HG02571 (cell line): ENCODE measurements at regions not wholly inside any gene's neighbourhood (a gene's known extent, or its start where the extent isn't known, plus 50 kb on each side); places are given as distances from the start of the nearest gene placed in this dataset.

ENCODE experiments used
- ATAC-seq: cut with Tn5 transposase; IDR thresholded peaks from one replicate; pipeline ENCODE4 v1.9.1; 2021; ENCODE audit warnings: mild to moderate bottlenecking, moderate library complexity; ENCODE audit not compliant: unreplicated experiment

DNA sequence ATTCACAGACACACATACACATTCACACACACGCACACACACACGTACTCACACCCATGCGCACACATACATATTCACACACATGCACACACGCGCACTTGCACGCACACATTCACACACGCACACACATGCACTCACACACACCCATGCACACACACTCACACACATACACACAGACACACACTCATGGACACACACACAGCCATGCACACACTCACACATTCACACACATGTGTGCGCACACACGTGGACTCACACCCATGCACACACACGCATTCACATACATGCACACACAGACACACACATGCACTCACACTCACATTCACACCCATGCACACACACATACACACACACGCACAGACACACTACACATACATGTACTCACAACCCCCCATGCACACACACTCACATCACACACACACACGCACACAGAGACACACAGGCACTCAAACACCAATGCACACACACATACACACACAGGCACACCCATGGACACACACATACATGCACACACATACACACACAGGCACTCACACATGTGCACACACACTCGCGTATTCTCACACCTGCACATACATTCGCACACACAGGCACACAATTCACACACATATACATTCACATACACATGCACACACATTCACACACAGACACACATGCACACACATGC, 589.1 kb downstream of the PTPRU start:
- ATAC-seq, result no peak

DNA sequence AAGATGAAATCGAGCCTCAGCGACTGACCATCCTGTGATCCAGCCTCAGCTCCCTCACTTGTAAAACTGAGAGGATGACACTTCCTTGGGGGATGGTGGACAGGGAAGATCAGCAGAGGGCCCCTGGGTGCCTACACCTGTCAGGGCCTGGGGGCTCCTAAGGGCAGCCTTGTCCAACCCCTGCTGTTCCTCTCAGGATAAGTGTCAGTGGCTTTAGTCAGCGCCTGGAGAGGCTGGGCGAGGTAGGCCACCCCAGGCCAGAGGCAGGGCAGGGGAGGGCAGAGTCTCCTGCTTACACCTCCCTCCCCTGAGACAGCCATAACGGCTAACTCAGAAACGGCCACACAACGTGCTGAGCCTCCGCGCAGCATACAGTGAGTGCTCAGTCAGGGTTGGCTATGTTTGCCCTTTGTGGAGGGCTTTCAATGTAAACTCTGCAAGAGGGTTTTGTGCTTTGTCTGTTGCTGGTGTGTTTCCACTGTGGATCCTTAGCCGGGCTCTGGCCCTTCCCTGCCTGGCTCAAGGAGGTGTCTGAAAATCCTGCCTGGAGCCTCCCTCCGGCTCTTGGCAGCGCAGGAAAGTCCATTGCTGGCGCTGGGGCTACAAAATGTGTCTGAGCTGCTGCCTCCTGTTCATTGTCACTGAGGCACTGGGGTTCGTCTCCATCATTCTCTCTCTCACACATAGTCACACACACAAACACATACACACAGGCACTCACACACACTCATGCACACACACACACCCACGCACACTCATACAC, 588.4 kb downstream of the PTPRU start:
- ATAC-seq, result no peak

DNA sequence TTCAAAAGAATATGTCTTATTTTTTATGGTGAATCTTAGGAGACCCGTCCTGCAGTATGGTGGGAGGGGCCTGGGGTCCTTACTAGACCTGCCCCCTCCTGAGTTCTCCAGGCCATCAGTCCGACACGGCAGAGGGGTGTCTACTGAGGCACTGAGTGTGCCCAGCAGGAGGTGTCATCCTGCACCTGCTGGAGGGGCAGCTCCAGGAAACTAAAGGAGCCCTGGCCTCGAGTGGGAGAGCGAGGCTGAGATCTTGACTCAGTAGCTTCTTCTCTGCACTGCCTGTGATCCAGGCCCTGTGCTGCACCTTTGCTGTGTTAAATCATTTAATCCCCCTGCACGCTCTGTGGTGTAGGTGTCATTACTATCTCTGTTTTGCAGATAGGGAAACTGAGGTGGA, 587.7 kb downstream of the PTPRU start:
- ATAC-seq, result no peak

DNA sequence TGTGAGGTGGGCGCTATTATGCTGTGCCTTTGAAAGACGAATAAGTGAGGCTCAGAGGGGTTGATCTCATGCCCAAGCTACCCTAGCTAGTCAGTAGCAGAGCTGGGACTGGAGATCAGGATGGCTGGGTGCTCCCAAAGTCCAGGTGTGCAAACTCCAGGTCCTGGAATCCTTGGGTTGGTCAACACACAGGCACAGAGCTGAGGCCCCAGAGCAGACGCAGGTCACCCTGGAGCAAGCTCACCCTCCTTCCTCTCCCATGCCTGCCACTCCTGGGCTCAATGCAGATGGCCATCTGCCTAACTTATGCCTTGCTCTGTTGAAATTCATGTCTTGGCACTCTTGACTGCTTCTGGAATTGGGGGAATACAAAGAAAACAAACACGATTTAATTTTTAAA, 587.2 kb downstream of the PTPRU start:
- no peak for ATAC-seq

DNA sequence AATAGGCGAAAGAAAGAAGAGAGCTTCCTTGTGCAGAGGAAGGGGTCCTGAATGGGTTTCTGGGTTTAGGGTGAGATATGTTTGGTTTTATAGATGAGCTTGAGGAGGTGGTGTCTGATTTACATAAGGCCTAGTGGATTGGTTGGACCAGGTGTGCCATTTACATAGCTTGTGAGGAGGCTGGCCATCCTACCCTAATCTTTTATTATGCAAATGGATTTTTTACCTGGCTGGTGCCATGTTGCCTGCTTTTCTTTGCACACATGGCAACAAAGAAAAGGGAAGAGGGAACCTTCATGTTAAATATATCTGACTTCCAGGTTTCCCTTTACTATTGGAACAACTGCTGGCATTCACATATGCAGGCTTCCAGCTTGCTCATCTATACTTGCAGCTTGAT, 585.3 kb downstream of the PTPRU start:
- no peak for ATAC-seq

DNA sequence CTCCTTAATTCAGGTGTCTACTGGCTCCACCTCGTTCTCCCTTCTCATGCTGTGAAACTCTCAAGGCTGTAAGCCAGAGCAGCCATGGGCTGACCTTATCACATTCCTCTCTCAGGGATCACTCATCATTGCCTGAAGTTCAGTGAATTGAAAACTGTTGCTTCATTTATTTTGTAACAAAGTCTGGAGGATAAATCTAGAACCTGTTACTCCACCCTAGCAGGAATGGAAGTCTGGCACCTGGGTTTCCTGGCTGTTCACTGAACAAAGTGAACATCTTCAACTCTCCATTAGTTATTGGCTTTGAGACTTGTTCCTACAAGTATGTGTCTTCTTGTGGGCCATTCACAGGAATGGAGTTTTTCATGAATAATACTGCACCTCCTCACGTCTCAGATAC, 584.1 kb downstream of the PTPRU start:
- ATAC-seq, result no peak

DNA sequence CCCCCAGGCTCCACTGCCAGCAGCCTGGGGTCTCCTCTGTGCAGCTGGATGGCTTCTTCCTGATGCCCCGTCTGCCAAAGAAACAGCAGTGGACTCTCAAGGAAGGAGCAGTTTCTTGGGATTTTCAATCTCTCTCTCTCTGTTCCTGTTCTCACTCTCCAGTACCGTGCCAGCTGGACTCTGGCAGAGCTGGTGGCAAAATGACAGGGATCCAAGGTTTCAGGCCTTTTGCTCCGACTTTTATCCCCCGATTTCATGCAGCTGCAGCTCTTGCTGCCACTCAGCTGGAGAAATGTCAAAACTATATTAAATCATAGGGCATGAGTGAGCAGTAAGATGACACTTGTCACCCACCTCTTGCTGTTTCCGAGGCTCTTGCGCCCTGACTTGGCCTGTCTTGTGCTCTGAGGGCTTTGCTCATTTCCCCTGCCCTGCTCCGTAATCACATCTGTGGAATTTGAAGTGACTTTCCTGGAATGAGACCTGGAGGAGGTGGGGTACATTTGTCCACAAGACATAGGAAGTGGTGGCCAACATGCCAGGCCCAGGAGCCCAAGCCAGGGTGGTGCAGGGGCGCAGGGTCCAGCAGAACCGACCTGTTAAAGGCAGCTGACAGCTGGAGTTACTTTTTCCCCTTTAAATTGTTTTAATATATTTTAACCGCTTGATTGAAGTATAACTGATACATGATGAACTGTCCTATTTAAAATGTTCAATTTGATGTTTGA, 576.2 kb downstream of the PTPRU start:
- no peak for ATAC-seq

DNA sequence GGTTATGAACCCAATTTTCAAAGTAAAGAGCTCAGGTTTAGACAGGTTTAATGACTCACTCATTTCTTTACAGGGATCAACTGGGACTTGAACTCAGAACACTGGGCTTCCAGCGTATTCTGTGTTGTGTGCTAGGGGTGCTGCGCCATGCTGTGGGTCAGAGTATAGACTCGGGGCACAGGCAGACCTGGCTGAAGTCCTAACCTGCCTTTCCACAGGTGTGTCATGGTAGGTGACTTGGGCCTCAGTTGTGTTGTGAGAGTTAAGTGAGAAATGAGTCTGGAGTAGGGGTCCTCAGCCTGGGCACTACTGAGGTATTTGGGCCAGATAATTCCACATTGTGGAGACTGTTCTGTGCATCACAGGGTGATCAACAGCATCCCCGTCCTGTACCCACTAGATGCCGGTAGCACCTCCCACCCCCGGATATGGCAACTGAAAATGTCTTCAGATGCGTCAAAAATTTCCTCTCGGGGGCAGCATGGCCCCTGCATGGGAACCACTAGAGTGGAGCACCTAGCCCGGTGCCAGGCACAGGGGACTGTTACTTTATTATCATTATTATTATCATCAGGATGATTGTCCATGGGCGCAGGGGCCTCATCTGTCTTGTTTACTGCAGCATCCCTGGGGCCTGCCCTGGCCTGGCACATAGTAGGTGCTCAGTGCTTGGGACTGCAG, 575.5 kb downstream of the PTPRU start:
- ATAC-seq, result no peak

DNA sequence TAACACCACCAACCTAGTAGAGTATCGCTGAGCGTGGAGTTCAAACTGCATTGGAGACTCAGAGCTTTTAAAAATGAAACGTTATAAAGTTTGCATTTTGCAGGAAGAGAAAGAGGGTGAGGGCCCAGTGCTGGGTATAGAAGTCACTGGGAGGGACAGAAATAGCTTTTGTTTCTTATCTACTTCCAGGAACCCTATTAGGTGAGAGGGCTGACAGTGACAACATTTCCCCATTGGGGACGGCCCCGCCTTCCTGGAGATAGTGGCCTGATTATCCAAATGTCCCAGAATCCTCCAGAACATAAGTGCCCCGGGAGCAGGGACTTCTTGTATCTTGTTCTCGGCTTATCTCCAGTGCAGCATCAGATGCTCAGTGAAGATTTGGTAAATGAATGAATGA, 574.9 kb downstream of the PTPRU start:
- ATAC-seq, result no peak

DNA sequence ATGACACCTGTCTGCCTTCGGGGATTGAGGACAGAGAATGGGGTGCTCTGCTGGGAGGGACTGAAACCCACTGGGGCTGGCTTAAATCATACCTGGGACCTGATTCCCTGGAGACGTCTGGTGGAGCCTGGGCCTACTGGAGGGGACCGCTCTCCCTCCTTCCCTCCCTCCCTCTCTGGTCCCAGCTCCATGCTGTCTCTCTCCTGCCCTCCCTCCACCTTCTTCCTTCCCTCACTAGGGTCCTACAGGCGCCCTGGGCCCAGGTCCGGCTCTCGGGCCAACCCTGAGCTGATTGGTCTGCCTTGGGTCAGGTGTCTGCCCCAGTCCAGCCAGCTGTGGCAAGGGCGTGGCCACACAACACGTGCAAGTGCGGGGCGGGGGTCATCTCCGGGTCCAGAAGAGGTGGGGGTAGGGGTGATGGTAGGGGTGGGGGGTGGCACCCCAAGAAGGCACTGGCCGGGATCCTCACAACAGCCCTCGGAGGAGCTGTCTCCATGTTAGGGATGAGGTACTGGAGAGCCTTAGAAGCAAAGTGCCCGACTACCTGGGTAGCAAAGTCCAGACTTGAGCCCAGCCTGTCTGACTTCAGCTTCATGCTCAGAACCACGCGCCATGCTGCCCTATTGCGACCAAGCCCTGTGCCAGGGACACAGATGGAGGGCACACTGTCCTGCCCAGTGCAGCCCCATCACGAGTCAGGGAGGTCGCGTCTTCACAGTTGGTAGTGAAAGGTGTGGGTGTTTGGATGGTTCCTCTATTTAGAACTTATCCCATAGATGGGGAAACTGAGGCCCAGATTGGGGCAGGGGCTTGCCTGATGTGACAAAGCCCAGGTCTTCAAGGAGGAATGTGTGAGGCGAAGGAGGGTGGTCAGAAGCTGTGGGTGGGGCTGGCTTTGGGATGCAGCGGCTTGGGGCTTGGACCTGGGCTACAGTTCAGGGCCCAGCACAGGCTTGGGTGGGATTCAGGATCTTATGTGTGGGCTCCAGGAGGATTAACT, 574.1 kb downstream of the PTPRU start:
- no peak for ATAC-seq

DNA sequence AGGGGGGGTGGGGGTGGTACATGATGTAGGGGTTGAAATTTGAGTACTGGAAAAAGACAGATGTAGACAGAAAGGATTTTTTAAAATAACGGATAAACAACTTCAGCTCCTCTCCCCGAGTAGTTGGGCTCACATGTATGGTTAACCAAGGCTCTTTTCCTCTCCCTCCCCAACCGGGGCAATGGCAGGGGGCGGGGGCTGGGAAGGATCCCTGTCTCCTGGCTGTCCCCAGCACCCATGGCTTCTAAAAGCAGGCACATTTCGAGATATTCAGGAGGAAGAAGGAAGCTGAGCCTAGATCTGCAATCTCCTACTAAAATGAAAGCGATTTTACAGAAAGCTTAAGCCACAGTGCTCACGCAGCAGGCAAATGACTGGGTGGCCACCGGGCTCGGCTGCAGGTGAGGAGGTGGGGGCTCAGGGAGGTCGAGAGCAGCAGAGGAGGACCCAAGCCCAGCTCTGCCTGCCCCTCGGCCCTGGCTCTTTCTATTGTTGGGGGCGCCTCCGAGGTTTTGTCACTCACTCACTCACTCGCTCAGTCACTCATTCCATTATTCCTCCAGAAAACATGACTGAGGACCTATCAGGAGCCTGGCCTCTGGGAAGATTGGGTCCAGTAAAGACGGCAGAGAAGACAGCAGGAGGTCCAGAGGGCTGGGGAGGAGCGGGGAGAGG, 573.3 kb downstream of the PTPRU start:
- no peak for ATAC-seq

DNA sequence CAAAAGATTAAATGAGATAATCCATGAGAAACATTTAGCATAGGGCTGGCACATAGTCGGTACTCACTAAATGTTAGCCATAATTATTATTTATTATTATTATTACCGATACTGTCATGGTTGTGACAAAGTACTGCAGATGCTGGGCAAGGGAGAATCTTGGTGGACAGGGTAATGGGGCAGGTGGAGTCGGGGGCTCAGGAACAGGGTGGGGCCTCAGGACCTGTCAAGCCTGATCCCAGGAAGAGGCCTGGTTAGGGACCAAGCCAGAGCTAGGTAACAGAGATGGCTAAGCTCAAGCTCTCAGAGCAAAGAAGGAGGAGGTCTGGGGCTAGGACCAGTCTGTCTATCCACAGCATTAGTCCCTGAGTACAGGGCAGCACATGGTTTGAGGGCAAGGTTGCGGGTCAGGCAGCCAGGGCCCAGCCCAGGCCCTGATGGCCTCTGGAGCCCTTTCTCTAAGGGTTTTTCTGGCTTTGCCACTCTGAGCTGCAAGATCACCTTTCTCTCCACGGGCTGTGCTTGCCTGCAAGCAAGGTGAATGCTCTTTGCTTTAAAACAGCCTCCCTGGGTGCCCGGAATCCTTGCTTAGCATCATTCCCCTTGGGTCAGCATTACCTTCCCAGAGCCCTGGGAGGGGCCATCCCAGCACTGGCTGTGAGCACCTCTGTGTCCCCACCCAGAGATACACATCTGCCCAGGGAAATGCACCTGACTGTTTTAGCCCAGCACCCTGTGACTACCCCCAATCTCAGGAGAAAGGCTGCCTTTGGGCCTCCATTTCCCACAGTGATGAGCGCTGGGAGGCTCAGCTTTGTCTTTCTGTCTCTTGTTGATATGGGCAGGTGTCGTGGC, 572.0 kb downstream of the PTPRU start:
- ATAC-seq, result no peak

DNA sequence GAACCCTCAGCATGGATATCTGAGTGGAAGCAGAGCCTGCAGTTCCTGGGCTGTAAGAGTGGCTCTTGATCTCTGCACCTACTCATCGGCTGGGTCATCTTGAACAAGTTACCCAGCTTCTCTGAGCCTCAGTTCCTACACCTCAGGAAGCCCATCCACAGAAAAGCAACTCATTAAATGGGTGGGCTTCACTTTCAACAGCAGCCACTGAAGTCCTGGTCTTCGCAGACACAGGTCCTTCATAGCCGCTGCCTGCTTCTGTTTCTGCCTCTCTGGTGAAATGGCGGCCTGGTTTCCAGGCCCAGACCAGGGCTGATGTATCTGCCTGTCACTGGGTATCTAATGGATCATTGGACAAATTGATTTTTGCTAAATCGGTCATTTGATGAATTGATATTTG, 571.4 kb downstream of the PTPRU start:
- no peak for ATAC-seq

DNA sequence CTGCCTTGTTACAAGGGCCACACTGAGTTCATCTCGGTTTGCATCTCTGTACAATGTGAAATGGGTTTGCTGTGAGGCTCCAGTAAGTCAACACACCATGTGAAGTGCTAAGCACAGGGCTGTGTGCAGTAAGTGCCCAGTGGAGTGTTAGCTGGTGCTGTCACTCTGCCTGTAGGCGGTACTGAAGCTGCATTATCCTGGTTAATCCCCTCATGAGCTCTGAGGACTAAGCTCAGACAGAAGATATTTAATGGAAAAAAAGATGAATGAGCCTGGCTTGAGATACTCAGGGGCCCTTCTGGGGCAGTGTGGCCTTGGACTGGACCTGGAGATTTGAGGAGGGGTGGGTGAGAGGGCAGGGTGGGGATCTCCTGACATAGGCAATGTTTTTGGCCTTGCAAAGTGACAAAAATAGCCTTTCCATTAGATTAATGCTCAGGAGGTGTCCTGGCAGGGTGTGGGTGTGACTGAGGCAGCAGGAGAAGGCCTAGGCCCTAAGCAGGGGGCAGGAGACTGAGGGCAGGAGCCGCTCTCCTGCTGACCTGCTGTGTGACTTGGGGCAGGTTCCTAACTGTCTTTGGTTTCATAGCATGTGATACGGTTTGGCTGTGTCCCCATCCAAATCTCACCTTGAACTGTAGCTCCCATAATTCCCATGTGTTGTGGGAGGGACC, 570.5 kb downstream of the PTPRU start:
- no peak for ATAC-seq

DNA sequence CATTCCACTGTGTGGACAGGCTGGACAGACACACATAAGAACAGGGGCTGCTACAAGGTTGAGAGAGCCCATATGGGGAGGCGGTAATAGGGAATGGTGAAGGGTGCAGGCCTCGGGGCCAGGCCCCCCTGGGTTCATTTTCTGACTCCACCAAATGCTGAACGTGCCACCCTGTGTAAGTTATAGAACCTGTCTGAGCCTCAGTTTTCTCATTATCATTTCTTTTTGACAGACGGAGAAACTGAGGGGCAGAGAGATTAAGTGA, 569.5 kb downstream of the PTPRU start:
- no peak for ATAC-seq

DNA sequence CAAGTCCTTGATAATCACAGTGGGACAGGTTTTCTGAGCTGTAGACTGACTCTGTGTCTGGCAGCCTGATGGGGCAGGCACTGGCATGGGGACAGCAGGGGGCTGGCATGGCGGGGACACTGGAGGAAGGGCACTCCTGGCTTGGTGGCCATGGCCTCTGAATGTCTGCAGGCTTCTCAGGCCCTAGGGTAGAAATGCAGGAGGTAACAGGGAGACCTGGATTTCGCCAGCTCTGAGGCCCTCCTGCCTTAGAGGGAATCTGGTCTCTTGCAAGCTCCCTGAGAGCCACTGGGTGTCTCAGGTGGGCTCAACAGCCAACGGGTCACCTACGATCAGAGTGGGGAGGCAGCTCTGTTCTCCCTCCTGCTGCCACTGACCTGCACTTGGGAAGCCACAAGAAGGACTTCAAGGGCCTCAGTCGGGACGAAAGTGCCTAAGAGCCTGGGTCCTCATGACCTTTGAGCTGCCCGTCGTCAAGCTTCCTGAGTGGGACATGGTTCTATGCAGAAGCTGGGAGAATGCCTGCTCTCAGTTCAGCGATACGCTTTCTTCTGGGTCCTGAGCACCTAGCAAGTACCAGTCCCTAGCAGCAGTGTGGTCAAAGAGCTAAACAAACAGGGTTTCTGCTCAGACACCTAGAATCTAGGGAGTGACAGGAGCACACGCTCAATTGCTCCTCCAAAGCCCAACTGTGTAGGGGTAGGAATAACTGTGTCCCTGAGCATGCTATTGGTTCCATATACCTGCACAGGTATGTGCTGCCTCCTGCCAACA, 569.0 kb downstream of the PTPRU start:
- ATAC-seq, result no peak

DNA sequence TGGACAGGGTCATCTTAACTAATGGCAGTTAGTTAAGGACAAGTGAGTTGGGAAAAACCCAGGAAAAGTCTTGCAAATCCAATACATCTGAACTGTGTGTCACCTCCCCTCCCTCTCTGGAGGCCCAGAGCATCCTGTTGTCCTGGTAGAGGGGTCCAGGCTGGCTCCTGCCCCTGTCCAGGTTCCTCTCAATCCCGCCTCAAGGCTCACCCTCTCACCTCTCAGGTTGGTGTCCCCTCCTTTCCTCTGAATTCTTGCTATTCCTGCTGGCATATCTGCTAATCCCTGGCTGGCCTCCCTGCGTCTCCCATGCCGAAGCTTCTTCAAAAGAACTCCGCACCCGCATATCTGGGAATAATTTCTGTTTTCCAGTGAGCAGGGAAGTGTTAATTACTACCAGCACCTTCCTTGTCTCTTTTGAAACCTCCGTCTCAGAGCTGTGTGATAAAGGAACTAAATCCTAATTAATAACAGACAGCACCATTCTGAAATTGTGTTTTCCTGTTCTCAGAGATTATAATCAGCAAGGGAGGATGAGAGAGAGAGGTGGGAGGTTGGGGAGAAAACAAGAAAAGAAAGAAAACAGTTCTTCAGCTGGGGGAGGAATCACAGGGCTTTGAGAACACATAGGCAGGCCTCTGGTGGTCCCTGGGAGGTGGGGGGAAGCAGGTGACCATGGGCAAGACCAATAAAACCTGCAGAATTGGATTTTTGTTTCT, 568.0 kb downstream of the PTPRU start:
- no peak for ATAC-seq
